Upper lobe of right lung (tissue), 1 donor: ENCODE measurements at regions not wholly inside any gene's neighbourhood (a gene's known extent, or its start where the extent isn't known, plus 50 kb on each side); places are given as distances from the start of the nearest gene placed in this dataset.

ENCODE experiments used
- ATAC-seq: fragments of 200-7000 bp; cut with Tn5 transposase; one replicate; pipeline ENCODE4 v1.9.1; 2020; ENCODE audit warnings: mild to moderate bottlenecking, moderate library complexity
- DNase-seq: peaks from one replicate; pipeline ENCODE4 v3.0.0-alpha.2; 2020
- H3K27ac ChIP-seq: fragments of 200-600 bp; one replicate; pipeline ENCODE4 v1.8.0; 2022
- H3K27me3 ChIP-seq: fragments of 200-600 bp; one replicate; pipeline ENCODE4 v1.8.0; 2022; ENCODE audit warnings: mild to moderate bottlenecking
- H3K36me3 ChIP-seq: fragments of 200-600 bp; one replicate; pipeline ENCODE4 v1.8.0; 2022
- H3K4me1 ChIP-seq: fragments of 200-600 bp; one replicate; pipeline ENCODE4 v1.8.0; 2022
- H3K4me3 ChIP-seq: fragments of 200-600 bp; one replicate; pipeline ENCODE4 v1.8.0; 2022; ENCODE audit warnings: mild to moderate bottlenecking
- H3K9me3 ChIP-seq: fragments of 200-600 bp; one replicate; pipeline ENCODE4 v1.8.0; 2022
- CTCF ChIP-seq: fragments of 200-600 bp; IDR thresholded peaks from one replicate; pipeline ENCODE4 v1.8.0; 2022; ENCODE audit warnings: antibody characterized with exemption
- intact Hi-C: fragments of 100-400 bp; cut with DNase I; formaldehyde crosslinking; loops from one replicate; pipeline ENCODE4 v1.11.0; 2022
- donor health status: DM: no; HTN: yes; CAD: no; lungs with severe emphysema.

GRCh38 chr1:69058454-69058853, 509.3 kb upstream of the LRRC7 start:
- H3K4me3 ChIP-seq: no peak overlapping the region
- H3K27ac ChIP-seq: no peak overlapping the region
- no peak for TF ChIP-seq CTCF
- DNase-seq (no peak), ATAC-seq (no peak)
- intact Hi-C loops: no loop called here
- H3K9me3 ChIP-seq: no peaks in the 10 kb centered on the region
- no peaks in the 10 kb centered on the region for H3K36me3 ChIP-seq
- no peaks in the 10 kb centered on the region for H3K27me3 ChIP-seq
- no peaks in the 10 kb centered on the region for H3K4me1 ChIP-seq

- no peak overlapping the region for H3K27ac ChIP-seq
- no peak for ATAC-seq
Observed at GRCh38 chr1:69070660-69071373, 496.9 kb upstream of the LRRC7 start.

GRCh38 chr1:69073176-69073575, 494.5 kb upstream of the LRRC7 start:
- DNase-seq (no peak), ATAC-seq (no peak)
- Histone ChIP-seq H3K4me3 (no peak overlapping the region), H3K36me3 (no peaks in the 10 kb centered on the region), H3K27ac (no peak overlapping the region), H3K27me3 (no peaks in the 10 kb centered on the region), H3K4me1 (no peaks in the 10 kb centered on the region), H3K9me3 (no peaks in the 10 kb centered on the region)
- TF ChIP-seq CTCF: no peak
- intact Hi-C loops: no loop called here

More at GRCh38 chr1:69070660-69071373, 496.9 kb upstream of the LRRC7 start:
- Histone ChIP-seq H3K4me3 (no peak overlapping the region), H3K27me3 (no peaks in the 10 kb centered on the region), H3K9me3 (no peaks in the 10 kb centered on the region), H3K36me3 (no peaks in the 10 kb centered on the region), H3K4me1 (no peaks in the 10 kb centered on the region)
- intact Hi-C loops: no loop called here
- TF ChIP-seq CTCF: no peak
- DNase-seq: no peak

- Histone ChIP-seq H3K4me1 (no peaks in the 10 kb centered on the region), H3K9me3 (no peaks in the 10 kb centered on the region), H3K4me3 (no peak overlapping the region), H3K27ac (no peak overlapping the region), H3K27me3 (no peaks in the 10 kb centered on the region), H3K36me3 (no peaks in the 10 kb centered on the region)
- no peak for TF ChIP-seq CTCF
- intact Hi-C loops: no loop called here
- no peak for DNase-seq
- no peak for ATAC-seq
Observed at GRCh38 chr1:69076631-69077030, 491.1 kb upstream of the LRRC7 start.

GRCh38 chr1:69077198-69077597, 490.5 kb upstream of the LRRC7 start:
- Histone ChIP-seq H3K4me3 (no peak overlapping the region), H3K27ac (no peak overlapping the region), H3K9me3 (no peaks in the 10 kb centered on the region), H3K27me3 (no peaks in the 10 kb centered on the region), H3K36me3 (no peaks in the 10 kb centered on the region), H3K4me1 (no peaks in the 10 kb centered on the region)
- ATAC-seq (no peak), DNase-seq (no peak)
- intact Hi-C loops: no loop called here
- TF ChIP-seq CTCF: no peak

- no peaks in the 10 kb centered on the region for H3K27me3 ChIP-seq
- ATAC-seq (no peak), DNase-seq (no peak)
- H3K4me3 ChIP-seq: no peak overlapping the region
- no peak overlapping the region for H3K27ac ChIP-seq
- intact Hi-C loops: no loop called here
- no peaks in the 10 kb centered on the region for H3K4me1 ChIP-seq
- TF ChIP-seq CTCF: no peak
- H3K36me3 ChIP-seq: no peaks in the 10 kb centered on the region
- H3K9me3 ChIP-seq: no peaks in the 10 kb centered on the region
Observed at GRCh38 chr1:69077633-69078032, 490.1 kb upstream of the LRRC7 start.
